HL-60 (cell line): ENCODE measurements at regions not wholly inside any gene's neighbourhood (a gene's known extent, or its start where the extent isn't known, plus 50 kb on each side); places are given as distances from the start of the nearest gene placed in this dataset.

Source experiments
- DNase-seq, 2 experiments: peaks; one replicate each; pipeline ENCODE4 v3.0.0-alpha.2; 2010 to 2020; ENCODE audit warnings: low read depth in 1 of 2, low spot score in 1 of 2
- H3K27ac ChIP-seq: fragments of 250-450 bp; sonication (Bioruptor Pico); replicated peaks from 2 replicates; pipeline ENCODE4 v1.5.1; 2020; ENCODE audit warnings: mild to moderate bottlenecking, moderate library complexity
- H3K27me3 ChIP-seq: fragments of 250-450 bp; sonication (Bioruptor Pico); 2 replicates; pipeline ENCODE4 v1.5.1; 2021; ENCODE audit warnings: mild to moderate bottlenecking, moderate library complexity; ENCODE audit not compliant: insufficient read depth, poor library complexity, severe bottlenecking
- H3K4me3 ChIP-seq: replicated peaks from 2 replicates; pipeline ENCODE4 v1.5.1; 2011; ENCODE audit warnings: mild to moderate bottlenecking, control low read depth, low read length; ENCODE audit not compliant: insufficient read depth
- CTCF ChIP-seq: IDR thresholded peaks from one replicate; pipeline ENCODE4 v1.5.1; 2011; ENCODE audit warnings: low read length, control low read depth, inconsistent platforms; ENCODE audit not compliant: insufficient read depth
- GABPA ChIP-seq: IDR thresholded peaks from 2 replicates; pipeline ENCODE4 v1.6.1; 2012; ENCODE audit warnings: low read depth
- POLR2AphosphoS5 ChIP-seq: IDR thresholded peaks from 2 replicates; pipeline ENCODE4 v1.6.1; 2012; ENCODE audit warnings: low read depth
- REST ChIP-seq: IDR thresholded peaks from 2 replicates; pipeline ENCODE4 v1.6.1; 2012; ENCODE audit warnings: low read depth; ENCODE audit not compliant: insufficient replicate concordance
- SPI1 ChIP-seq: IDR thresholded peaks from 2 replicates; pipeline ENCODE4 v1.6.1; 2012; ENCODE audit warnings: low read depth, mild to moderate bottlenecking, borderline replicate concordance

GRCh38 chr7:41114131-41114530, 588.8 kb downstream of the INHBA start:
- no peak overlapping the region for H3K4me3 ChIP-seq
- no peaks in the 10 kb centered on the region for H3K27me3 ChIP-seq
- no peak overlapping the region for H3K27ac ChIP-seq
- TF ChIP-seq GABPA (no peak), REST (no peak), CTCF (no peak), POLR2AphosphoS5 (no peak), SPI1 (no peak)
- no peak for DNase-seq

- no peak for DNase-seq
- Histone ChIP-seq H3K27me3 (no peaks in the 10 kb centered on the region), H3K27ac (no peak overlapping the region), H3K4me3 (no peak overlapping the region)
- TF ChIP-seq GABPA (no peak), SPI1 (no peak), CTCF (no peak), POLR2AphosphoS5 (no peak), REST (no peak)
These were observed 589.2 kb downstream of the INHBA start for GRCh38 chr7:41113719-41114118.

- TF ChIP-seq REST (no peak), CTCF (no peak), GABPA (no peak), POLR2AphosphoS5 (no peak), SPI1 (no peak)
- H3K27me3 ChIP-seq, result no peaks in the 10 kb centered on the region
- H3K27ac ChIP-seq, result no peak overlapping the region
- no peak overlapping the region for H3K4me3 ChIP-seq
- no peak for DNase-seq
These were observed 592.7 kb downstream of the INHBA start for GRCh38 chr7:41110186-41110585.
